ENCODE measurements at regions not wholly inside any gene's neighbourhood (a gene's known extent, or its start where the extent isn't known, plus 50 kb on each side); places are given as distances from the start of the nearest gene placed in this dataset.

DNA sequence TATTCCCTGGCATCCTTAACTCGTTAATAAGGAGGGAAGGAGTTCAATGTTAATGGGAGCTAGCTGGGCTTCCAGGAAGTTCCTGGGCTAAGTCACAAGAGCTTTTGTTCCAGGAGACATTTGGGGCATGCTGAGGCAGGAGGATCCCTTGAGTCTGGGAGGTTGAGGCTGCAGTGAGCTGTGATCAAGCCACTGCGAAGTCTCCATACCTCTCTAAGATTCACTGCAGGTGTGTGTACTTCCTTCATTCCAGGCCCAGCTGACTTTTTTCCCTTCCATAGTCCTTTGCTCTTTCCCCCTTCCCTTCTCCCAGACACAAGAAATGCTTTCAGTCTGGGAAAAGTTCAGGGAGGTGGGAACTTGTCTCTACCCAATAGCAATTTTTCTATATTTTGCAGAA is 489.8 kb downstream of the NPIPA7 start:
- no peak overlapping the region for H3K4me3 ChIP-seq (ENCODE audit: low read length)
- no peaks in the 10 kb centered on the region for H3K27me3 ChIP-seq (ENCODE audit: control insufficient read depth, low read length)
- no peaks in the 10 kb centered on the region for H3F3A ChIP-seq (ENCODE audit: control insufficient read depth, insufficient read depth)
- TF ChIP-seq, protein P1, sequence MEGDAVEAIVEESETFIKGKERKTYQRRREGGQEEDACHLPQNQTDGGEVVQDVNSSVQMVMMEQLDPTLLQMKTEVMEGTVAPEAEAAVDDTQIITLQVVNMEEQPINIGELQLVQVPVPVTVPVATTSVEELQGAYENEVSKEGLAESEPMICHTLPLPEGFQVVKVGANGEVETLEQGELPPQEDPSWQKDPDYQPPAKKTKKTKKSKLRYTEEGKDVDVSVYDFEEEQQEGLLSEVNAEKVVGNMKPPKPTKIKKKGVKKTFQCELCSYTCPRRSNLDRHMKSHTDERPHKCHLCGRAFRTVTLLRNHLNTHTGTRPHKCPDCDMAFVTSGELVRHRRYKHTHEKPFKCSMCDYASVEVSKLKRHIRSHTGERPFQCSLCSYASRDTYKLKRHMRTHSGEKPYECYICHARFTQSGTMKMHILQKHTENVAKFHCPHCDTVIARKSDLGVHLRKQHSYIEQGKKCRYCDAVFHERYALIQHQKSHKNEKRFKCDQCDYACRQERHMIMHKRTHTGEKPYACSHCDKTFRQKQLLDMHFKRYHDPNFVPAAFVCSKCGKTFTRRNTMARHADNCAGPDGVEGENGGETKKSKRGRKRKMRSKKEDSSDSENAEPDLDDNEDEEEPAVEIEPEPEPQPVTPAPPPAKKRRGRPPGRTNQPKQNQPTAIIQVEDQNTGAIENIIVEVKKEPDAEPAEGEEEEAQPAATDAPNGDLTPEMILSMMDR (IDR thresholded peaks at IDR 0.05; ENCODE audit: low read depth, low read length, poor library complexity, severe bottlenecking) = no peak
- TF ChIP-seq EZH2phosphoT487 (IDR thresholded peaks at IDR 0.05; ENCODE audit: borderline replicate concordance, low read length) = no peak
- no peak overlapping the region for H3K4me2 ChIP-seq (ENCODE audit: low read length)
- H3K9me3 ChIP-seq (ENCODE audit: control insufficient read depth, insufficient read depth, low read length) = no peaks in the 10 kb centered on the region
- no peaks in the 10 kb centered on the region for H3K36me3 ChIP-seq (ENCODE audit: control insufficient read depth, low read length)
- H3K79me2 ChIP-seq (ENCODE audit: control insufficient read depth, low read length) = no peaks in the 10 kb centered on the region
- no peaks in the 10 kb centered on the region for H3K9me2 ChIP-seq (replicated peaks; ENCODE audit: control insufficient read depth, low read length)
- H3K27ac ChIP-seq (ENCODE audit: low read depth, low read length) = no peak overlapping the region
- H3K4me1 ChIP-seq (ENCODE audit: control insufficient read depth, low read length) = no peaks in the 10 kb centered on the region
- no peaks in the 10 kb centered on the region for H4K20me1 ChIP-seq (ENCODE audit: control insufficient read depth, insufficient read depth, low read depth, low read length)

DNA sequence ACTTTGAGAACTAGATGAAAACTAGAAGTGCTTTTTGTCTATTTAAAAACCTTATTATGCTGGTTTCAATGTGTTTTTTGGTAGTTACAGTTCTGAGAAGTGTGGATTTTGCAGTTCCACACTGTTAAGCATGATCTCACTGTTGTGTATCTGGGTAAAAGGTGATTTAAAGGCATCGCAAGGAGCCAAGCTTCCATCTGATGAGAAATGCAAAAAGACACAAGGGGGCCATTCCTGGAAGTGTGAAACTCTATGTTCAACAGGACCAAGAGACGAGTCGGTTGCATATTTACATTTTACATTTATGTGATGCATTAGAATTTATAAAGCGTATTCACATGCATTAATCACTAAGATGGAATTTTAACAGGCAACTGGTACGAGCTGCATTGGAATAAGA is 490.8 kb downstream of the NPIPA7 start:
- TF ChIP-seq, protein P1 (IDR thresholded peaks at IDR 0.05; ENCODE audit: low read depth, low read length, poor library complexity, severe bottlenecking) = no peak
- no peak for TF ChIP-seq EZH2phosphoT487 (IDR thresholded peaks at IDR 0.05; ENCODE audit: borderline replicate concordance, low read length)
- H3K4me2 ChIP-seq (ENCODE audit: low read length) = no peak overlapping the region

DNA sequence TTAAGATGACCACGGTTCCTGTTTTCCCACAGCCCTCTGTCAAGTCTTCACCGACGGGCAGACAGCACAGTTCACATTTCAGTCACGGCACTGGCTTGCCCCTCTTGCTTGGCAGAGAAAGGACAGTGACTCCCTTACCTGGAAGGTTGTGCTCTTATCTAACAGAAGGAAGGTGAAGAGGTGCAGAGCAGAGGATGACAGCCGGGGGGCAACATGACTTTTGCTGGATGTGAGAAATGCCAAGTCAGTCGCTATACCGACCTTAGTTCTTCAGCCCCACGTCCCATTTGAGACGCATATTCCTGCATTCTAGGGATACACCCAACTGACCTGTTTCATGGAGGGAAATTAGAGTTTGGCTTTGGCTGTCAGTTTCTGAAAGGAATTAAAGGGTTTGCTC is 492.3 kb downstream of the NPIPA7 start:
- Histone ChIP-seq H3K79me2 (ENCODE audit: control insufficient read depth, low read length) (no peaks in the 10 kb centered on the region), H3K4me3 (ENCODE audit: low read length) (no peak overlapping the region), H3K9me2 (replicated peaks; ENCODE audit: control insufficient read depth, low read length) (no peaks in the 10 kb centered on the region), H3F3A (ENCODE audit: control insufficient read depth, insufficient read depth) (no peaks in the 10 kb centered on the region), H3K9me3 (ENCODE audit: control insufficient read depth, insufficient read depth, low read length) (no peaks in the 10 kb centered on the region), H3K27ac (ENCODE audit: low read depth, low read length) (no peak overlapping the region), H3K27me3 (ENCODE audit: control insufficient read depth, low read length) (no peaks in the 10 kb centered on the region), H3K4me1 (ENCODE audit: control insufficient read depth, low read length) (no peaks in the 10 kb centered on the region), H3K4me2 (ENCODE audit: low read length) (no peak overlapping the region), H3K36me3 (ENCODE audit: control insufficient read depth, low read length) (no peaks in the 10 kb centered on the region), H4K20me1 (ENCODE audit: control insufficient read depth, insufficient read depth, low read depth, low read length) (no peaks in the 10 kb centered on the region)
- no peak for TF ChIP-seq EZH2phosphoT487 (IDR thresholded peaks at IDR 0.05; ENCODE audit: borderline replicate concordance, low read length)
- TF ChIP-seq, protein P1 (IDR thresholded peaks at IDR 0.05; ENCODE audit: low read depth, low read length, poor library complexity, severe bottlenecking) = no peak

More for the DNA sequence above, 490.8 kb downstream of the NPIPA7 start:
- Histone ChIP-seq H3K4me1 (ENCODE audit: control insufficient read depth, low read length) (no peaks in the 10 kb centered on the region), H3K9me3 (ENCODE audit: control insufficient read depth, insufficient read depth, low read length) (no peaks in the 10 kb centered on the region), H4K20me1 (ENCODE audit: control insufficient read depth, insufficient read depth, low read depth, low read length) (no peaks in the 10 kb centered on the region), H3K36me3 (ENCODE audit: control insufficient read depth, low read length) (no peaks in the 10 kb centered on the region), H3K27ac (ENCODE audit: low read depth, low read length) (no peak overlapping the region), H3K27me3 (ENCODE audit: control insufficient read depth, low read length) (no peaks in the 10 kb centered on the region), H3F3A (ENCODE audit: control insufficient read depth, insufficient read depth) (no peaks in the 10 kb centered on the region), H3K9me2 (replicated peaks; ENCODE audit: control insufficient read depth, low read length) (no peaks in the 10 kb centered on the region), H3K4me3 (ENCODE audit: low read length) (no peak overlapping the region), H3K79me2 (ENCODE audit: control insufficient read depth, low read length) (no peaks in the 10 kb centered on the region)

DNA sequence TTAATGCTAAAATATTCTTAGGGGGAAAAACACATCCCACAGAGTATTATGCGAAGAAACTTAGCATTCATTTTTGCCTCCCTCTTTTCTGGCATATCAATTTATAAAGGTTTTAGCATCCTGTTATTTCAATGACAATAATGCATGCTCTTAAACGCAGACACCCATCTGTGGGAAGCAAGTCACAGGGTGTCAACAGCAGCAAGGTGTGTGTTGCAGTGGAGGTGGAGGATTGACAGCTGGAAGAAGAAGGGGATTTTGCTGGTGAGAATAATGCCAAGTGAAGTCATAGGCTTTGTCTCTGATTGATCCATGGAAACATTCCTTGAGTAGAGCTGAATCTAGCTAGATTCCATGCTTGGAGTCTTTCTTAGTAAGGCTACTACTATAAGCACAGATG is 498.1 kb downstream of the NPIPA7 start:
- no peaks in the 10 kb centered on the region for H3F3A ChIP-seq (ENCODE audit: control insufficient read depth, insufficient read depth)
- H3K9me2 ChIP-seq (replicated peaks; ENCODE audit: control insufficient read depth, low read length) = no peaks in the 10 kb centered on the region
- TF ChIP-seq, protein P1 (IDR thresholded peaks at IDR 0.05; ENCODE audit: low read depth, low read length, poor library complexity, severe bottlenecking) = no peak
- no peak for TF ChIP-seq EZH2phosphoT487 (IDR thresholded peaks at IDR 0.05; ENCODE audit: borderline replicate concordance, low read length)
- H3K4me3 ChIP-seq (ENCODE audit: low read length) = no peak overlapping the region
- no peaks in the 10 kb centered on the region for H3K4me1 ChIP-seq (ENCODE audit: control insufficient read depth, low read length)
- no peaks in the 10 kb centered on the region for H3K36me3 ChIP-seq (ENCODE audit: control insufficient read depth, low read length)
- H3K27ac ChIP-seq (ENCODE audit: low read depth, low read length) = no peak overlapping the region
- H4K20me1 ChIP-seq (ENCODE audit: control insufficient read depth, insufficient read depth, low read depth, low read length) = no peaks in the 10 kb centered on the region
- no peak overlapping the region for H3K4me2 ChIP-seq (ENCODE audit: low read length)
- H3K79me2 ChIP-seq (ENCODE audit: control insufficient read depth, low read length) = no peaks in the 10 kb centered on the region
- H3K27me3 ChIP-seq (ENCODE audit: control insufficient read depth, low read length) = no peaks in the 10 kb centered on the region
- no peaks in the 10 kb centered on the region for H3K9me3 ChIP-seq (ENCODE audit: control insufficient read depth, insufficient read depth, low read length)

All from DOHH2 (cell line).